GM21529 (cell line): ENCODE measurements at regions not wholly inside any gene's neighbourhood (a gene's known extent, or its start where the extent isn't known, plus 50 kb on each side); places are given as distances from the start of the nearest gene placed in this dataset.
"Not testable (repeated sequence)": the region's sequence is repeated elsewhere in the genome, so short reads cannot be mapped to it uniquely, and the experiment has no call there.

Source experiments
- ATAC-seq: cut with Tn5 transposase; IDR thresholded peaks from one replicate; pipeline ENCODE4 v1.9.1; 2021; ENCODE audit not compliant: unreplicated experiment

GRCh38 chr4:62791386-62791785, 1591.3 kb downstream of the ADGRL3 start:
- no peak for ATAC-seq

- no peak for ATAC-seq
Observed at GRCh38 chr4:62771983-62772557, 1571.9 kb downstream of the ADGRL3 start.

GRCh38 chr4:62740296-62740695, 1540.2 kb downstream of the ADGRL3 start:
- ATAC-seq = no peak

DNA sequence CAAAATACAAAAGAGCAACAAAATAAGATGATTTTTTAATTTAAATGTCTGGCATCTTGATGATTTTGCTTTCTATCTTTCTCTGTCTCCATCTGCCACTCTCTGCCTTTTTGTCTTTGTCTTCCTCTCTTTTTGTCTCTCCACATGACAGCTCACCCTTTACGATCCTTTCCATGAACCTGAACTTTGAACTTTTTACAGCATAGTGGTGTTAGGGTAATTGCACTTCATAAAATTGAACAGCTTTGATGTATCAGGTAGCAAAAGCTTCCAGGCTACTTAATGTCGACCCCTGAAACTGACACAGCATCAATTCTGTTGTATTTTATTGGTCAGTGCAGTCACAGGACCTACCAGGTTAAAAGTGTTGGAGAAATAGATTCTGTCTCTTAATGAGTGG, 1517.0 kb downstream of the ADGRL3 start:
- no peak for ATAC-seq

DNA sequence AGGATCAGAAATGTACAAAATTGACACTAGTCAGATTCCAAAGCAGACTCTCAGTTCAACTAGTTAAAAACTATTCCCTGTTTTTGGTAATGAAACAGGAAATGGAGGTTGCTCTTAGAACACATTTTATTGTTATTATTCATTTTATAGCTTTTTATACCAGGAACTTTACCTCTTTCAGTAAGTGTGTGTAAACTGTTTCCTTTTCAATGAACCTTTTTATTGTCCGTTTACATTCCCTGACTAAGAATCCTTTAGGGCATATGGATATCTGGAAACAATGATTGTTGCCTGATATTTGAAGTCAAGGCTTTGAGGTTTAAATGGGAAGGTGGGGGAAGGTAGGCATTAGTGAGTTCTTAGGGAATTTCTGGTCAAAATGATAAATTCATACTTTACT, 1511.4 kb downstream of the ADGRL3 start:
- no peak for ATAC-seq

GRCh38 chr4:62709618-62710252, 1509.6 kb downstream of the ADGRL3 start:
- peak; percentile 44 for ATAC-seq

GRCh38 chr4:62706423-62706822, 1506.3 kb downstream of the ADGRL3 start:
- no peak for ATAC-seq

GRCh38 chr4:62683799-62684566, 1483.9 kb downstream of the ADGRL3 start:
- ATAC-seq = no peak

GRCh38 chr4:62676962-62677361, 1476.8 kb downstream of the ADGRL3 start:
- ATAC-seq = no peak

DNA sequence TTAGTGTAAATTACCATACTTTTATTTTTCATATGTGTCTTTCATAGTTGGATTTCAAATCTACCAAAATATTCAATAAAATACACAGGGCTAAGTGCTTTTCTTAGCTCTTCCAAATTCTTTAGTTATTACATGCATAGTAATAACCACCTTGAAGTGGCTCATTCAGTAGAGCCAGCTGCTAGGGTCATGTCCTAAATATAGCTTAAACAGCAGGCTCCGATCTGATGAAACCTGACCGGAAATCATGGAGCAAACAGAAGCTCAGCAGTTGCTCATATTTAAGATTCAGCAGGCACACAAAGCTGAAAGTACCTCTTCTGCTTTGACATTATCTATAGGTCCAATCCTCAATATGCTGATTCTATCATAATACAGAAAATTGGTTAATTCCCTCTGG, 1470.4 kb downstream of the ADGRL3 start:
- ATAC-seq = no peak

DNA sequence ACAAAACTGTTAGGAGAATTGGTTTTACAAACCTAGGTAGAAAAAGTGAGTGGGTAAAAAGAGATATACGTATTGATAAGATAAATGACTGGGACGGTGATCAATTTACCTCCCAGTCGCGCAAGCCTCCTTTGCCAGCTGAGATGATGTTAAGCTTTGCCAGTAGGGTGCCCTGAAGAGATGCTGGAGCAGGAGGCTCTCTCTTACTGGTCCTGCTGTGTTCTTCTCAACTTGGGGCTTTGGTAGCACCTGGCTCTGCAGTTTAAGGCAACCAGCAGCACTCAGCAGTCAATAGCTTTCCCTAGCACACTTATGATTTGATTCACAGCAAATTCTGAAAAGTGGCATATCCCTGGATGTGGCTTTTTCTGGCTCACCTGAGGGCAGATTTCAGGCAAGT, 1461.7 kb downstream of the ADGRL3 start:
- ATAC-seq = no peak

DNA sequence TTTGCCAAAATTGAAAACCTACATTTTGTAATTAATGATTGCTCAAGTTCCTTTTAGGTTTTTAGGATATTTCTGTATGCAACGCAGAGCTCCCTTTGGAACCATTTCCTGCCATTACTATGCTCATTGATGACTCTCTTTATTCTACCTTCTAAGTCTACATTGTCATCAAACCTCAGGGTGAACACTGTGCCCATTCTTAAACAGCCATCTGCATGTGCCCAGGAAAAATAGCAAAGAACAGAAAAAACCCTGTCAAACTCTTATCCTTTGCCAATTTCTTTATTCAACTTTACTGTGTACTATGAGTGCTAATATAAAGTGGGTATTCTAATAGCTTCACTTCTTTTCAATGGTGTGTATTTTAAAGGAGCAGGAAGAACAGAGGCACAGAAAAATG, 1455.9 kb downstream of the ADGRL3 start:
- ATAC-seq = no peak

GRCh38 chr4:62644372-62644771, 1444.2 kb downstream of the ADGRL3 start:
- no peak for ATAC-seq

GRCh38 chr4:62640296-62640695, 1440.2 kb downstream of the ADGRL3 start:
- ATAC-seq = no peak

- no peak for ATAC-seq
Observed at GRCh38 chr4:62627671-62628070, 1427.5 kb downstream of the ADGRL3 start.

- ATAC-seq = no peak
Observed at GRCh38 chr4:62627141-62627540, 1427.0 kb downstream of the ADGRL3 start.

- ATAC-seq = no peak
Observed at GRCh38 chr4:62622089-62622488, 1422.0 kb downstream of the ADGRL3 start.

DNA sequence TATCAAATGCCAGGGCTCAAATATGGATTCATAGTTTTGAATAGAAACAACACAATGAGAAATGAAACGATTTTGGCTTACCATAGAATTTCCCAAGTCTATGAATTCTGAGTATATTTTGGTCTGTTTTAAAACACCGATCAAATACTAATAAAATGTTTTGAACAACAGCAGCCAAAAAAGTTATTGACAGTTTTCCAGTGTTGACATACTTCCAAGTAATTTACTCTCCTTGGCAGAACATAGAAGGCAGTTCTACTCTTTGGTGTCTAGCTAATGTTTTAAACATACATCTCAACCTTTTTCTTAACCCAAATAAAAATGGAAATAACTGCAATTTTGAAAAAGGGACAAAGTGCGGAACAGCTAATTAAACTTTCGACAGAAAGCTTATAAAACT, 1419.8 kb downstream of the ADGRL3 start:
- ATAC-seq = no peak

DNA sequence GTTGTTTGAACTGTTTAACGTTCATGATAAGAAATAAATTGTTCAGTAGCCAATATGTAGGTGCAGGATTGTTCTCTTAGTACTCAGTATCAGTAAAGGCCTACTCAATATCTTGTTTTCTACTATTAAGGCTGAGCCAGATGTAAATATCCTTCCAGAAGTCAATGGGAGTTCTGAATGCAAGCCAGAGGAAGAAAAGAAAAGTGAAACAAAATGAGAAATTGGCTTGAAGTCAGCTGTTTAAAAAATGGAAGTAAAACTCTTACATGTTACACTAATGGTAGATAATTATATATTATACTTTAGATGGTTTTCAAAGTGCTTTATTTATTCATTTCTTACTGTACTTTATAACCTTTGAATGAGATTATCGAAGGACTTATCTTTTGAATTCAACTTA, 1417.9 kb downstream of the ADGRL3 start:
- no peak for ATAC-seq

DNA sequence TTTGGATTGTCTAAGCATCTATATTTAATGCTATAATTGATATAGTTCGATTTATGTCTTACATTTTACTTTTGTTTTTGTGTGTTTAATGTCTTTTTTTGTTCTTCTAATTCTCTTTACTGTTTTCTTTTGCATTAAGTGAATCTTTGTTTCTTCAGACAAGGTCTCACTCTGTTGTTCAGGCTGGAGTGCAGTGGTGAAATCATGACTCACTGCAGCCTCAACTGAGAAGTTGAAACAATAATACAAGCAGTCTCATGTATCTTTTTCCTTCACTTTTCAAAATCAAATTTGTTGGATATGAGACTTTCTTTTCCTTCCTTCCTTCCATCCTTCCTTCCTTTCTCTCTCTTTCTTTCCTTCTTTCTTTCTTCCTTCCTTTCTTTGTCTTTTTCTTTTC, 1401.6 kb downstream of the ADGRL3 start:
- no peak for ATAC-seq

DNA sequence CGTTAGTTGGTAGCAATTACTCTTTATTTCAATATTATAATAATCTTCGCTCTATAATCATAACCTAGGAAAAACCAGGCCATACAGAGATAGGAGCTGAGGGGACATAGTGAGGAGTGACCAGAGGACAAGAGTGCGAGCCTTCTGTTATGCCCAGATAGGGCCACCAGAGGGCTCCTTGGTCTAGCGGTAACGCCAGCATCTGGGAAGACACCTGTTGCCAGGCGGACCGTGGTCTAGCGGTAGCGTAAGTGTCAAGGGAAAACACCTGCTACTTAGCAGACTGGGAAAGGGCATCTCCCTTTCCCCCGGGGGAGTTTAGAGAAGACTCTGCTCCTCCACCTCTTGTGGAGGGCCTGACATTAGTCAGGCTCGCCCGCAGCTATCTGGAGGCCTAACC, 1395.1 kb downstream of the ADGRL3 start:
- ATAC-seq = not testable (repeated sequence)

DNA sequence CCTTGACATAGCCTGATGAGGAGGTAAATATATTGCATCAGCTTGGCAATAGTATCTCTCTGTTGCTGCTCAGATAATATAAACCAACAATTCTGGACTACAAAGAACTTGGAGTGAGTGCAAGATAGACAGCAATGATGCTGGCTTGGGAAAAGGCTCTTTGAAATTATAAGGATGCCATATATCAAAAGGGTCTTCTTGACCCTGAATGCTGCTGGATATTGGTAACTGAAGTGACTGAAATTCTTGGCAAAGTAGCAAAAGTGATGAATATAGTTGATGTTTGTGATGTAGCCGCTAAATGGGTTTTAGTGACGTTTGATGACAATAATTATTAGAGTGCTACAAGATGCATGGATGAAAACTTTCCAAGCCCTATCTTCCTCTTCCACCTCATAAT, 1391.6 kb downstream of the ADGRL3 start:
- ATAC-seq = no peak
